IMR-90 (cell line): ENCODE measurements at regions not wholly inside any gene's neighbourhood (a gene's known extent, or its start where the extent isn't known, plus 50 kb on each side); places are given as distances from the start of the nearest gene placed in this dataset.

Experiments
- ATAC-seq: fragments of 200-7000 bp; cut with Tn5 transposase; 2 replicates; pipeline ENCODE4 v1.9.1; 2020; ENCODE audit warnings: low read depth, mild to moderate bottlenecking, moderate library complexity
- BruUV-seq: library from RNA; stranded (reverse); fragments of 400-500 nt; replicated peaks from 2 replicates; lab custom pipeline; 2021; lab: Mats Ljungman, UMichigan
- CTCF ChIA-PET: fragments of 300-600 bp; formaldehyde crosslinking; extraction: SDS; loops from one replicate; lab custom pipeline; 2021; ENCODE audit warnings: antibody characterized with exemption; lab: Yijun Ruan, JAX
- POLR2A ChIA-PET: fragments of 300-600 bp; sonication (Branson Sonifier 250); formaldehyde crosslinking; loops from one replicate; lab custom pipeline; 2022; ENCODE audit warnings: antibody characterized with exemption; ENCODE audit not compliant: unreplicated experiment; lab: Charles Lee
- DNase-seq: peaks from one replicate; pipeline ENCODE4 v3.0.0; 2013
- H2AFZ ChIP-seq: replicated peaks from 2 replicates; pipeline ENCODE3; 2013; ENCODE audit warnings: low read length, mild to moderate bottlenecking; ENCODE audit not compliant: poor library complexity
- H2AK5ac ChIP-seq: 2 replicates; pipeline ENCODE4 v1.6.1; 2013; ENCODE audit warnings: low read depth, low read length, inconsistent platforms
- H2AK9ac ChIP-seq: replicated peaks from 2 replicates; pipeline ENCODE3; 2013; ENCODE audit warnings: mild to moderate bottlenecking, low read depth, low read length, moderate library complexity; ENCODE audit not compliant: poor library complexity
- H2BK120ac ChIP-seq: 2 replicates; pipeline ENCODE4 v1.6.1; 2013; ENCODE audit warnings: low read depth, low read length, inconsistent platforms
- H2BK15ac ChIP-seq: 3 replicates; pipeline ENCODE4 v1.6.1; 2013; ENCODE audit warnings: low read depth, low read length, inconsistent platforms
- H2BK20ac ChIP-seq: 2 replicates; pipeline ENCODE4 v1.6.1; 2013; ENCODE audit warnings: low read depth, mild to moderate bottlenecking, inconsistent platforms, low read length, moderate library complexity
- H2BK5ac ChIP-seq: 2 replicates; pipeline ENCODE4 v1.6.1; 2013; ENCODE audit warnings: mild to moderate bottlenecking, low read depth, low read length, inconsistent platforms; ENCODE audit not compliant: poor library complexity, severe bottlenecking
- H3K14ac ChIP-seq: replicated peaks from 2 replicates; pipeline ENCODE4 v1.6.1; 2013; ENCODE audit warnings: low read depth, low read length, inconsistent platforms
- H3K18ac ChIP-seq: 2 replicates; pipeline ENCODE4 v1.6.1; 2013; ENCODE audit warnings: low read depth, low read length, control low read depth
- H3K23ac ChIP-seq: 2 replicates; pipeline ENCODE4 v1.6.1; 2013; ENCODE audit warnings: low read depth, low read length, inconsistent platforms
- H3K27ac ChIP-seq: 2 replicates; pipeline ENCODE4 v1.5.1; 2013; ENCODE audit warnings: mild to moderate bottlenecking, control low read depth, low read length; ENCODE audit not compliant: insufficient read depth
- H3K27me3 ChIP-seq: 2 replicates; pipeline ENCODE4 v1.6.1; 2013; ENCODE audit warnings: low read length; ENCODE audit not compliant: control insufficient read depth, insufficient read depth
- H3K36me3 ChIP-seq: 2 replicates; pipeline ENCODE4 v1.6.1; 2013; ENCODE audit warnings: low read length, mixed read lengths; ENCODE audit not compliant: control insufficient read depth, insufficient read depth
- H3K4ac ChIP-seq: 2 replicates; pipeline ENCODE4 v1.6.1; 2013; ENCODE audit warnings: low read depth, low read length, inconsistent platforms
- H3K4me1 ChIP-seq: 2 replicates; pipeline ENCODE4 v1.6.1; 2013; ENCODE audit warnings: low read length, mixed read lengths; ENCODE audit not compliant: control insufficient read depth, insufficient read depth
- H3K4me2 ChIP-seq: 2 replicates; pipeline ENCODE4 v1.6.1; 2013; ENCODE audit warnings: low read depth, mild to moderate bottlenecking, control low read depth, low read length, moderate library complexity
- H3K4me3 ChIP-seq: 2 replicates; pipeline ENCODE4 v1.5.1; 2013; ENCODE audit warnings: low read depth, mild to moderate bottlenecking, control low read depth, low read length, moderate library complexity; ENCODE audit not compliant: insufficient read depth
- H3K56ac ChIP-seq: 2 replicates; pipeline ENCODE4 v1.6.1; 2013; ENCODE audit warnings: low read length, inconsistent platforms; ENCODE audit not compliant: insufficient read depth; ENCODE audit errors: extremely low read depth
- H3K79me1 ChIP-seq, 2 experiments: 2 replicates each; pipeline ENCODE4 v1.6.1; 2013; ENCODE audit warnings: low read length in 2 of 2, inconsistent platforms in 1 of 2, low read depth in 1 of 2
- H3K9ac ChIP-seq: 2 replicates; pipeline ENCODE4 v1.6.1; 2013; ENCODE audit warnings: low read depth, low read length, control low read depth
- H3K9me1 ChIP-seq: 2 replicates; pipeline ENCODE4 v1.6.1; 2013; ENCODE audit warnings: low read length, inconsistent platforms; ENCODE audit not compliant: insufficient read depth
- H3K9me3 ChIP-seq: 2 replicates; pipeline ENCODE4 v1.6.1; 2013; ENCODE audit warnings: low read length; ENCODE audit not compliant: control insufficient read depth, insufficient read depth
- H4K20me1 ChIP-seq: 2 replicates; pipeline ENCODE4 v1.6.1; 2013; ENCODE audit warnings: low read length, inconsistent platforms; ENCODE audit not compliant: insufficient read depth
- H4K5ac ChIP-seq: 2 replicates; pipeline ENCODE4 v1.6.1; 2013; ENCODE audit warnings: mild to moderate bottlenecking, low read depth, low read length, control low read depth
- H4K8ac ChIP-seq, 2 experiments: 2 replicates each; pipeline ENCODE4 v1.6.1; 2013; ENCODE audit warnings: low read depth in 2 of 2, low read length in 2 of 2, control low read depth in 1 of 2, inconsistent platforms in 1 of 2
- H4K91ac ChIP-seq: 2 replicates; pipeline ENCODE4 v1.6.1; 2013; ENCODE audit warnings: low read depth, low read length, inconsistent platforms; ENCODE audit not compliant: insufficient read depth
- BHLHE40 ChIP-seq: fragments of 150-350 bp; IDR thresholded peaks from 2 replicates; pipeline ENCODE4 v1.6.1; 2016; ENCODE audit warnings: mild to moderate bottlenecking, low read depth, low read length
- CEBPB ChIP-seq: IDR thresholded peaks from 2 replicates; pipeline ENCODE4 v1.6.1; 2012; ENCODE audit warnings: low read depth, low read length, improper control_type of control experiment
- CHD1 ChIP-seq: IDR thresholded peaks from 2 replicates; pipeline ENCODE4 v1.6.1; 2012; ENCODE audit warnings: low read depth, low read length, improper control_type of control experiment
- CTCF ChIP-seq: conservative IDR thresholded peaks from 2 replicates; pipeline ENCODE4 v1.5.1; 2012; ENCODE audit warnings: mild to moderate bottlenecking, low read depth, low read length, improper control_type of control experiment
- ELK1 ChIP-seq: fragments of 150-350 bp; IDR thresholded peaks from 2 replicates; pipeline ENCODE4 v1.6.1; 2016; ENCODE audit warnings: low read depth, mild to moderate bottlenecking, low read length, moderate library complexity, borderline replicate concordance
- FOS ChIP-seq: fragments of 150-350 bp; IDR thresholded peaks from 2 replicates; pipeline ENCODE4 v1.6.1; 2016; ENCODE audit warnings: low read depth, low read length
- MAFK ChIP-seq: IDR thresholded peaks from 2 replicates; pipeline ENCODE4 v1.6.1; 2012; ENCODE audit warnings: low read depth, low read length, improper control_type of control experiment
- MAZ ChIP-seq: IDR thresholded peaks from 2 replicates; pipeline ENCODE4 v1.6.1; 2012; ENCODE audit warnings: low read depth, mild to moderate bottlenecking, low read length, improper control_type of control experiment, moderate library complexity, borderline replicate concordance
- MXI1 ChIP-seq: IDR thresholded peaks from 2 replicates; pipeline ENCODE4 v1.6.1; 2012; ENCODE audit warnings: low read depth, mild to moderate bottlenecking, low read length, moderate library complexity, borderline replicate concordance
- NFE2L2 ChIP-seq: fragments of 150-350 bp; IDR thresholded peaks from 2 replicates; pipeline ENCODE4 v1.6.1; 2016; ENCODE audit warnings: low read depth, mild to moderate bottlenecking, low read length
- POLR2A ChIP-seq: IDR thresholded peaks from 2 replicates; pipeline ENCODE4 v1.6.1; 2012; ENCODE audit warnings: mild to moderate bottlenecking, low read depth, low read length
- RAD21 ChIP-seq: IDR thresholded peaks from 2 replicates; pipeline ENCODE4 v1.6.1; 2012; ENCODE audit warnings: low read length, improper control_type of control experiment
- RCOR1 ChIP-seq: IDR thresholded peaks from 2 replicates; pipeline ENCODE4 v1.6.1; 2012; ENCODE audit warnings: mild to moderate bottlenecking, low read length, improper control_type of control experiment; ENCODE audit not compliant: insufficient replicate concordance
- RFX5 ChIP-seq: IDR thresholded peaks from 2 replicates; pipeline ENCODE4 v1.8.0; 2012; ENCODE audit warnings: low read depth, mild to moderate bottlenecking, low read length, moderate library complexity
- SMC3 ChIP-seq: fragments of 150-350 bp; IDR thresholded peaks from 2 replicates; pipeline ENCODE4 v1.6.1; 2016; ENCODE audit warnings: low read depth, mild to moderate bottlenecking, antibody characterized with exemption, low read length, moderate library complexity
- USF2 ChIP-seq: fragments of 150-350 bp; IDR thresholded peaks from 2 replicates; pipeline ENCODE4 v1.6.1; 2017; ENCODE audit warnings: mild to moderate bottlenecking, antibody characterized with exemption, low read length, low read depth
- WGBS, 2 experiments: methylation state at CpG; one replicate each; pipeline versions ENCODE4 v1.1.5 to v1.1.7; 2013; ENCODE audit warnings: missing lambda C conversion rate in 2 of 2; ENCODE audit not compliant: insufficient read length in 1 of 2; ENCODE audit errors: extremely low coverage in 2 of 2; 5-methylcytosine and 5-hydroxymethylcytosine counted together
- dilution Hi-C: fragments of 300-500 bp; cut with HindIII; formaldehyde crosslinking; loops from one replicate; pipeline ENCODE4 v1.14.3; 2018; ENCODE audit warnings: low sequenced_read_pairs; ENCODE audit not compliant: unreplicated experiment
- in situ Hi-C: fragments of 300-500 bp; cut with MboI; formaldehyde crosslinking; loops from 3 replicates; pipeline ENCODE4 v1.14.3; 2019; ENCODE audit warnings: low sequenced_read_pairs, inconsistent platforms, mixed read lengths
- intact Hi-C: fragments of 100-400 bp; cut with micrococcal nuclease; formaldehyde crosslinking; loops from 2 replicates; pipeline ENCODE4 v1.10.0; 2022

- BruUV-seq = no TSS peak
- no CpG with 5 or more reads among the region's 2 CpGs for WGBS, 2 experiments
- intact Hi-C loops = no loop called here
These were observed 752.5 kb upstream of the ZWINT start for GRCh38 chr10:57113545-57113944.

More at GRCh38 chr10:57113545-57113944, 752.5 kb upstream of the ZWINT start:
- TF ChIP-seq USF2 = no peak
- TF ChIP-seq MXI1 = no peak
- no peak for TF ChIP-seq MAFK
- no peak for TF ChIP-seq NFE2L2
- TF ChIP-seq MAZ = no peak
- TF ChIP-seq RFX5 = no peak
- TF ChIP-seq CTCF = no peak
- no peak for TF ChIP-seq RCOR1
- TF ChIP-seq BHLHE40 = no peak
- no peak for TF ChIP-seq ELK1
- no peak for TF ChIP-seq CEBPB
- TF ChIP-seq FOS = no peak
- TF ChIP-seq POLR2A = no peak
- no peak for TF ChIP-seq SMC3
- TF ChIP-seq CHD1 = no peak
- no peak for TF ChIP-seq RAD21
- Histone ChIP-seq H3K56ac (no peak overlapping the region), H4K5ac (no peak overlapping the region), H2BK120ac (no peak overlapping the region), H3K79me1 (no peaks in the 10 kb centered on the region), H4K8ac (no peak overlapping the region), H4K20me1 (no peaks in the 10 kb centered on the region), H3K9ac (no peak overlapping the region), H3K14ac (no peak overlapping the region), H3K27ac (no peak overlapping the region), H3K4me3 (no peak overlapping the region), H3K9me1 (no peaks in the 10 kb centered on the region), H3K4ac (no peak overlapping the region), H2BK20ac (no peak overlapping the region), H2AK5ac (no peak overlapping the region), H2BK15ac (no peak overlapping the region), H3K36me3 (no peaks in the 10 kb centered on the region), H3K27me3 (no peaks in the 10 kb centered on the region), H3K18ac (no peak overlapping the region), H2BK5ac (no peak overlapping the region), H2AFZ (no peak overlapping the region), H3K23ac (no peak overlapping the region), H3K4me2 (no peak overlapping the region), H2AK9ac (no peak overlapping the region), H3K9me3 (0 out of 2 replicates have a peak, but pooled peaks cover 5% of the 10 kb centered on the region), H3K4me1 (no peaks in the 10 kb centered on the region), H4K91ac (no peak overlapping the region)
- ChIA-PET POLR2A (no interaction called here), CTCF (no interaction called here)
- in situ Hi-C loops (no loop called here), dilution Hi-C loops (no loop called here)
- DNase-seq (no peak), ATAC-seq (no peak)
